ENCODE measurements at regions not wholly inside any gene's neighbourhood (a gene's known extent, or its start where the extent isn't known, plus 50 kb on each side); places are given as distances from the start of the nearest gene placed in this dataset.

- in situ Hi-C loops (cut with MboI) = no loop called here
- no peak for DNase-seq
These were observed 333.6 kb downstream of the DUSP10 start for GRCh38 chr1:221408117-221408803.

DNA sequence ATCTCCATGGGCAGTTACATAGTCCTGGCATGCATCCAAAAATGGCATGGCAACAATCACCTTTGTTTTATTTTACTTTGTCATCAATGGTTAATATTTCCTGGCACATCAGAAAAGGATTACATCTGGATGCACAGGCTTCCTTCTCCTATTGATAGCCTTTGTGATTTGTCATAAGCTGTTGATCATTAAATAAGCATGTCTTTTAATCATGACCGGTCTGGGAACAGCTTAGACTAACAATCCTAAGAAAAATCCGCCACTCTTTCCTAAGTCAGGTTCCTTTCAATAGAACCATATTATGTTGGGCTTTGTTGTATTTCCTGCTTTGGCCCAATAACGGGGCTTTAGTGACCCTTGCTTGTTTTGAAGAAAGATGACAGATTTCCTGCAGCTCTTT is 330.6 kb downstream of the DUSP10 start:
- Histone ChIP-seq H3F3A (ENCODE audit: insufficient read depth) (no peaks in the 10 kb centered on the region), H3K36me3 (ENCODE audit: low read depth) (no peaks in the 10 kb centered on the region), H4K20me1 (ENCODE audit: insufficient read depth) (no peaks in the 10 kb centered on the region), H3K4me3 (no peak overlapping the region), H3K4me2 (ENCODE audit: unreplicated experiment) (no peak overlapping the region), H3K27me3 (replicated peaks; ENCODE audit: insufficient read depth) (peaks cover 3% of the 10 kb centered on the region; the same call in 1 of the 2 replicates), H2AFZ (no peak overlapping the region), H3K27ac (no peak overlapping the region), H3K9me3 (ENCODE audit: low read depth) (no peaks in the 10 kb centered on the region), H3K4me1 (ENCODE audit: insufficient read depth) (no peaks in the 10 kb centered on the region), H3K9ac (no peak overlapping the region), H3K79me2 (ENCODE audit: insufficient read depth) (no peaks in the 10 kb centered on the region), H3K9me2 (ENCODE audit: insufficient read depth) (no peaks in the 10 kb centered on the region)
- TF ChIP-seq EZH2phosphoT487 (IDR thresholded peaks at IDR 0.05; ENCODE audit: insufficient read depth, low read depth) = no peak
- 72 to 73% methylated on average over 3 of the region's 3 CpGs for WGBS, 2 experiments (ENCODE audit: low coverage in 1 of 2, low lambda C conversion rate in 2 of 2, missing lambda C conversion rate in 2 of 2)
- no peak for DNase-seq
- in situ Hi-C loops (cut with MboI) = no loop called here

More at GRCh38 chr1:221408117-221408803, 333.6 kb downstream of the DUSP10 start:
- H3K27ac ChIP-seq = no peak overlapping the region
- no peak overlapping the region for H3K9ac ChIP-seq
- H4K20me1 ChIP-seq (ENCODE audit: insufficient read depth) = no peaks in the 10 kb centered on the region
- H2AFZ ChIP-seq = no peak overlapping the region
- H3K36me3 ChIP-seq (ENCODE audit: low read depth) = no peaks in the 10 kb centered on the region
- no peaks in the 10 kb centered on the region for H3K9me3 ChIP-seq (ENCODE audit: low read depth)
- no peaks in the 10 kb centered on the region for H3K79me2 ChIP-seq (ENCODE audit: insufficient read depth)
- no peak for TF ChIP-seq EZH2phosphoT487 (IDR thresholded peaks at IDR 0.05; ENCODE audit: insufficient read depth, low read depth)
- no peak for TF ChIP-seq EZH2 (IDR thresholded peaks at IDR 0.05; ENCODE audit: insufficient read depth, poor library complexity, severe bottlenecking)
- peaks cover 3% of the 10 kb centered on the region; the same call in 1 of the 2 replicates for H3K27me3 ChIP-seq (replicated peaks; ENCODE audit: insufficient read depth)
- no peaks in the 10 kb centered on the region for H3F3A ChIP-seq (ENCODE audit: insufficient read depth)
- no peak overlapping the region for H3K4me2 ChIP-seq (ENCODE audit: unreplicated experiment)
- H3K4me1 ChIP-seq (ENCODE audit: insufficient read depth) = no peaks in the 10 kb centered on the region
- no peaks in the 10 kb centered on the region for H3K9me2 ChIP-seq (ENCODE audit: insufficient read depth)
- H3K4me3 ChIP-seq = no peak overlapping the region
- WGBS, 2 experiments (ENCODE audit: low coverage in 1 of 2, low lambda C conversion rate in 2 of 2, missing lambda C conversion rate in 2 of 2) = 60 to 61% methylated on average over 7 of the region's 7 CpGs

DNA sequence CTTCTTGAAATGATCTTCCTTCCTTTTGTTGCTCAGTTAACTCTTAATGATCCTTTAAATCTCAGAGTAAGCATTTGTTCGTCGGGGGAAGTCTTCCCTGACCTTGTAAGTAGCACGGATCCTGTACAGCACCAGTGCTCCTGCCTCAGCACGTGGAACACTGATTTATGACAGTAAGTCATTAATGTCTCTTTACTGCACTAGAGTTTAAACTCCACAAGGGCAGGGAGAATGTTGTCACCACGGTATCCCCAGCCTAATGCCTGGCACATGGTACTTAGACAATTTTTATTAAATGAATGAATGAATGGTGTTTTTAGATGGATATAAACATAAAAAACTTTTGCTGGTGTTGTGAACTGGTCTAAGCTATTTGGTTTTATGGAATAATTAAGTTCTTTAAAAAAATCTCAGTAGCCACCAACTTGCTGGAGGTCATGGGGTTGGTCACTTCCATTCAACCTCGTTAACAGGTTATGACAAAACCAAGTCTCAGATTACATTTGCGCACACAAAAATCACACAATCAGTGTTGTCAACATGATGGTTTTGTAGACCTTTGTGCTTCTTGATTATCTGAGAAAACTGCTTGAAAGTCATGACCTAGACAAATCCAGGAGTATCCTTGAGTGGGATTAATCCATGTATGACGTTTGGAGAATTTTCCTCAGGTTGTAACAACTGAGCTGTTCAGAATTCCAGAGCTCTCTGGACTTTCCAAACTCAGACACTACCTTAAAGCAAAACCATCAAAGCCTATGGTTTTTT is 326.9 kb downstream of the DUSP10 start:
- no peak overlapping the region for H2AFZ ChIP-seq
- H3K4me1 ChIP-seq (ENCODE audit: insufficient read depth) = peaks cover 17% of the 10 kb centered on the region
- TF ChIP-seq EZH2 (IDR thresholded peaks at IDR 0.05; ENCODE audit: insufficient read depth, poor library complexity, severe bottlenecking) (no peak), EZH2phosphoT487 (IDR thresholded peaks at IDR 0.05; ENCODE audit: insufficient read depth, low read depth) (no peak)
- H3F3A ChIP-seq (ENCODE audit: insufficient read depth) = peaks cover 13% of the 10 kb centered on the region
- H4K20me1 ChIP-seq (ENCODE audit: insufficient read depth) = no peaks in the 10 kb centered on the region
- H3K4me3 ChIP-seq = no peak overlapping the region
- no peaks in the 10 kb centered on the region for H3K36me3 ChIP-seq (ENCODE audit: low read depth)
- no peaks in the 10 kb centered on the region for H3K9me2 ChIP-seq (ENCODE audit: insufficient read depth)
- H3K4me2 ChIP-seq (ENCODE audit: unreplicated experiment) = no peak overlapping the region
- in situ Hi-C loops (cut with MboI) = no loop called here
- no peaks in the 10 kb centered on the region for H3K9me3 ChIP-seq (ENCODE audit: low read depth)
- WGBS, 2 experiments (ENCODE audit: low coverage in 1 of 2, low lambda C conversion rate in 2 of 2, missing lambda C conversion rate in 2 of 2) = 87 to 90% methylated on average over 8 of the region's 8 CpGs
- no peak overlapping the region for H3K9ac ChIP-seq
- DNase-seq = no peak
- H3K27me3 ChIP-seq (replicated peaks; ENCODE audit: insufficient read depth) = no peaks in the 10 kb centered on the region
- no peaks in the 10 kb centered on the region for H3K79me2 ChIP-seq (ENCODE audit: insufficient read depth)
- no peak overlapping the region for H3K27ac ChIP-seq

- H3K36me3 ChIP-seq (ENCODE audit: low read depth) = no peaks in the 10 kb centered on the region
- no peaks in the 10 kb centered on the region for H3K9me3 ChIP-seq (ENCODE audit: low read depth)
- 86 to 94% methylated on average over 1 of the region's 1 CpG for WGBS, 2 experiments (ENCODE audit: low coverage in 1 of 2, low lambda C conversion rate in 2 of 2, missing lambda C conversion rate in 2 of 2)
- no peak overlapping the region for H3K27ac ChIP-seq
- in situ Hi-C loops (cut with MboI) = no loop called here
- H3K9ac ChIP-seq = no peak overlapping the region
- H3F3A ChIP-seq (ENCODE audit: insufficient read depth) = peaks cover 17% of the 10 kb centered on the region
- peaks cover 17% of the 10 kb centered on the region for H3K4me1 ChIP-seq (ENCODE audit: insufficient read depth)
- H4K20me1 ChIP-seq (ENCODE audit: insufficient read depth) = no peaks in the 10 kb centered on the region
- TF ChIP-seq EZH2 (IDR thresholded peaks at IDR 0.05; ENCODE audit: insufficient read depth, poor library complexity, severe bottlenecking) (no peak), EZH2phosphoT487 (IDR thresholded peaks at IDR 0.05; ENCODE audit: insufficient read depth, low read depth) (no peak)
- no peak overlapping the region for H3K4me2 ChIP-seq (ENCODE audit: unreplicated experiment)
- H3K4me3 ChIP-seq = no peak overlapping the region
- no peak overlapping the region for H2AFZ ChIP-seq
- H3K9me2 ChIP-seq (ENCODE audit: insufficient read depth) = no peaks in the 10 kb centered on the region
- no peaks in the 10 kb centered on the region for H3K79me2 ChIP-seq (ENCODE audit: insufficient read depth)
- DNase-seq = no peak
- no peaks in the 10 kb centered on the region for H3K27me3 ChIP-seq (replicated peaks; ENCODE audit: insufficient read depth)
These were observed 326.2 kb downstream of the DUSP10 start for GRCh38 chr1:221415651-221416050.
